GM20000 (cell line): ENCODE measurements at regions not wholly inside any gene's neighbourhood (a gene's known extent, or its start where the extent isn't known, plus 50 kb on each side); places are given as distances from the start of the nearest gene placed in this dataset.

ENCODE experiments used
- DNase-seq: peaks from one replicate; pipeline ENCODE4 v3.0.0; 2012; ENCODE audit warnings: low spot score
- TF ChIP-seq, protein P1 (sequence below): IDR thresholded peaks from 2 replicates; pipeline ENCODE4 v1.5.1; 2012; ENCODE audit warnings: mild to moderate bottlenecking, control low read depth; ENCODE audit errors: extremely low read depth, missing control alignments

DNA sequence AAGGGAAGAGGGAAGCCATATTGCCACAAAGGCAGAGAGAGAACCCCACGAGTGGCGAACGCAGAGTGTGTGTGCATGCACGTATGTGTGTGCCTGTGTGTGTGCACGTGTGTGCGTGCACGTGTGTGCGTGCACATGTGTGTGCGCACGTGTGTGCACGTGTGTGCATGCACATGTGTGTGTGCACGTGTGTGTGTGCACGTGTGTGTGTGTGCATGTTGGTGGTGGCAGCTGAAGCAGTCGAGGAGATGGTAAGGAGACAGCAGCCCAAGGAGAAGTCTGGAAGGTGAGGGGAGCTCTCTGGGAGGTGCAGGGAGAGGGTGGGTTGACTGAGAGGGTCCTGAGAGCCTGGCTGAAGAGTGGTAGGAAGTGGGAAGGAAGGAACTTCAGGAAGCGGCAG lies 94.1 kb upstream of the NECTIN1 start:
- TF ChIP-seq, protein P1, sequence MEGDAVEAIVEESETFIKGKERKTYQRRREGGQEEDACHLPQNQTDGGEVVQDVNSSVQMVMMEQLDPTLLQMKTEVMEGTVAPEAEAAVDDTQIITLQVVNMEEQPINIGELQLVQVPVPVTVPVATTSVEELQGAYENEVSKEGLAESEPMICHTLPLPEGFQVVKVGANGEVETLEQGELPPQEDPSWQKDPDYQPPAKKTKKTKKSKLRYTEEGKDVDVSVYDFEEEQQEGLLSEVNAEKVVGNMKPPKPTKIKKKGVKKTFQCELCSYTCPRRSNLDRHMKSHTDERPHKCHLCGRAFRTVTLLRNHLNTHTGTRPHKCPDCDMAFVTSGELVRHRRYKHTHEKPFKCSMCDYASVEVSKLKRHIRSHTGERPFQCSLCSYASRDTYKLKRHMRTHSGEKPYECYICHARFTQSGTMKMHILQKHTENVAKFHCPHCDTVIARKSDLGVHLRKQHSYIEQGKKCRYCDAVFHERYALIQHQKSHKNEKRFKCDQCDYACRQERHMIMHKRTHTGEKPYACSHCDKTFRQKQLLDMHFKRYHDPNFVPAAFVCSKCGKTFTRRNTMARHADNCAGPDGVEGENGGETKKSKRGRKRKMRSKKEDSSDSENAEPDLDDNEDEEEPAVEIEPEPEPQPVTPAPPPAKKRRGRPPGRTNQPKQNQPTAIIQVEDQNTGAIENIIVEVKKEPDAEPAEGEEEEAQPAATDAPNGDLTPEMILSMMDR: no peak
- no peak for DNase-seq

- no peak for DNase-seq
These were observed 87.7 kb upstream of the NECTIN1 start for GRCh38 chr11:119816660-119817059.

DNA sequence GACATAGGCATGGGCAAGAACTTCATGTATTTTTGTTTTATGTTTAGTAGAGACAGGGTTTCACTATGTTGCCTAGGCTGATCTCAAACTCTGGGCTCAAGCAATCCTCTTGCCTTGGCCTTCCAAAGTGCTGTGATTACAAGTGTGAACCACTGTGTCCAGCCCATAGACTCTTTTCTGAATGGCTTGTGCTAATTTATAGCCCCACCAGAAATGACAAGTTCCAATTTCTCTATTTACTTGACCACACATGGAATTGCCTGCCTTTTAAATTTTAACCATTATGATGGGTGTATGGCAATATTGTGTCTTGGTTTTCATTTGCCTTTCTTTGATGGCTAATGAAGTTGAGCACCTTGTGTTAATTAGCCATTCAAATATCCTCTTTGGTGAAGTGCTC lies 85.8 kb upstream of the NECTIN1 start:
- TF ChIP-seq, protein P1: no peak
- DNase-seq: no peak

More at GRCh38 chr11:119816660-119817059, 87.7 kb upstream of the NECTIN1 start:
- TF ChIP-seq, protein P1: no peak

DNA sequence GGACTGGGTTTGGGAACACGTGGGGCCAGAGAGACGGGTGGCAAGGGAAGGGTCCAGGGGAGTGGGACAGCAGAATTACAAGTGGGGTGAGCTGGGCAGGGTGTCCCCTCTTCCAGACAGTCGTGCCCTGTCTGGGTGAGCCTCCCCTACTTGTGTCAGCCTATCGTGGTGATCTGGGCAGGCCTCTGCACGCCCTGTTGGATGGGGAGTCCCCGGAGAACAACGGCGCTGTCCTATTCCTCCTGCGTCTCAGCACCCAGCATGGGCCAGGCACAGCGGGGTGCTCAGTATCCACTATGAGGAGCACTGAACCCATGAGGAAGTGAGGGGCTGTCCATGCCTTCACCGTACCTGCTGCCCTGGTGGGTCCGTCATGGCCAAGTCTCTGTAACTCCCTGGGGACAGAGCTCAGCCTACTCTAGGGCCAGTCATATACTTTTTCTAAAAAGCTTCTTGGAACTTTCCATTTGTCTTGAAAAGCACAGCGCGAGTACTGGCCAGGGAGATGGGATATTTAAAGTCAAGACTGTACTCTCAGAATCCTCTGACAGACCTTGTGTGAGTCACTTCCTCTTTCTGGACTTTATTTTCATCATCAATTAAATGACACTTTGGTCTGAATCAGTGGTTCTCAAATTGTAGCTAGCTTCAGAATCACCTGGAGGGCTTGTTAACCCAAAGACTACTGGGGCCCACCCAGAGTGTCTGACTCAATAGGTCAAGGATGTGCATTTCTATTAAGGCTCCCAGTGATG lies 81.7 kb upstream of the NECTIN1 start:
- no peak for DNase-seq
- TF ChIP-seq, protein P1: no peak

GRCh38 chr11:119809346-119809745 lies 80.3 kb upstream of the NECTIN1 start:
- DNase-seq: no peak
- TF ChIP-seq, protein P1: no peak

GRCh38 chr11:119808407-119809185 lies 79.6 kb upstream of the NECTIN1 start:
- DNase-seq: no peak

DNA sequence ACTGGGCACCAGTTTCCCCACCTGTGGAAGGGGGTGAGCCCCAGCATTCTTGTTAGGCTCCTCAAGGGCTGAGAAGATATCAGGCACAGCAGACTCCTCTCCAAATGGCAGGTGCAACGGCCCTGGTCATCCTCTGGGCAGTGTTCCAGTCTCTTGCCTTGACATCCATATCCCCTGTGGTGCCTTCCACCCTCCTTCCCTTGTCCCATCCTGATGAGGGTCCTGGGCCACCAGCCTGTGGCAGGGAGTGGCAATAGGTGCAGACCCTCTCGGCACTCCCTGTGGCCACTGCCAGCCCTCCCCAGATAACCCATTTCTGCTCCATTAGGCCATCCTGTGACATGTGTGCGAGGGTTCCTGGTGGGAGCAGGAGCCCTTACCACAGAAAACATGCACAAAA lies 78.8 kb upstream of the NECTIN1 start:
- DNase-seq: no peak
- TF ChIP-seq, protein P1: no peak

More at GRCh38 chr11:119808407-119809185, 79.6 kb upstream of the NECTIN1 start:
- TF ChIP-seq, protein P1: no peak
